ENCODE measurements at regions not wholly inside any gene's neighbourhood (a gene's known extent, or its start where the extent isn't known, plus 50 kb on each side); places are given as distances from the start of the nearest gene placed in this dataset.

- no peak for TF ChIP-seq CTCF (IDR thresholded peaks at IDR 0.05)
- TF ChIP-seq POLR2A (IDR thresholded peaks at IDR 0.05): no peak
- no peak for TF ChIP-seq EP300 (IDR thresholded peaks at IDR 0.05)
- TF ChIP-seq POLR2AphosphoS5 (IDR thresholded peaks at IDR 0.05): no peak
Observed at GRCh38 chr12:127670294-127670693, 596.7 kb upstream of the TMEM132C start.

All from stomach (tissue), 4 donors.